Endodermal cell (in vitro differentiated cells): ENCODE measurements at regions not wholly inside any gene's neighbourhood (a gene's known extent, or its start where the extent isn't known, plus 50 kb on each side); places are given as distances from the start of the nearest gene placed in this dataset.

Source experiments
- DNase-seq: peaks from one replicate; pipeline ENCODE4 v3.0.0-alpha.2; 2017
- H3K27ac ChIP-seq: 2 replicates; pipeline ENCODE4 v1.5.1; 2013; ENCODE audit warnings: mild to moderate bottlenecking, low read depth, low read length, moderate library complexity
- H3K27me3 ChIP-seq: 2 replicates; pipeline ENCODE4 v1.6.1; 2013; ENCODE audit warnings: mild to moderate bottlenecking, low read length, moderate library complexity; ENCODE audit not compliant: insufficient read depth, control insufficient read depth, poor library complexity, severe bottlenecking
- H3K36me3 ChIP-seq: 2 replicates; pipeline ENCODE4 v1.7.0; 2013; ENCODE audit warnings: mild to moderate bottlenecking, low read length, moderate library complexity; ENCODE audit not compliant: control insufficient read depth, insufficient read depth
- H3K4me1 ChIP-seq: one replicate; pipeline ENCODE4 v1.7.0; 2013; ENCODE audit warnings: low read length; ENCODE audit not compliant: control insufficient read depth, insufficient read depth
- H3K4me3 ChIP-seq: 2 replicates; pipeline ENCODE4 v1.5.1; 2013; ENCODE audit warnings: mild to moderate bottlenecking, low read length, moderate library complexity
- H3K9ac ChIP-seq: 2 replicates; pipeline ENCODE4 v1.6.1; 2013; ENCODE audit warnings: mild to moderate bottlenecking, low read length, moderate library complexity; ENCODE audit not compliant: poor library complexity, severe bottlenecking; ENCODE audit errors: extremely low read depth
- H3K9me3 ChIP-seq: 2 replicates; pipeline ENCODE4 v1.6.1; 2013; ENCODE audit warnings: mild to moderate bottlenecking, low read length, moderate library complexity; ENCODE audit not compliant: control insufficient read depth
- H3K27ac Mint-ChIP-seq: 2 replicates; pipeline ENCODE4 v1.8.0; 2020; ENCODE audit warnings: mixed read lengths
- H3K27me3 Mint-ChIP-seq: 2 replicates; pipeline ENCODE4 v1.8.0; 2021; ENCODE audit warnings: mild to moderate bottlenecking, mixed read lengths; ENCODE audit not compliant: insufficient read depth
- H3K36me3 Mint-ChIP-seq: 2 replicates; pipeline ENCODE4 v1.8.0; 2020; ENCODE audit warnings: low read depth, mixed read lengths
- H3K4me1 Mint-ChIP-seq: 2 replicates; pipeline ENCODE4 v1.8.0; 2020; ENCODE audit warnings: mixed read lengths
- H3K4me3 Mint-ChIP-seq: 2 replicates; pipeline ENCODE4 v1.8.0; 2020; ENCODE audit warnings: mild to moderate bottlenecking, moderate library complexity, mixed read lengths
- H3K9me3 Mint-ChIP-seq: 2 replicates; pipeline ENCODE4 v1.8.0; 2020; ENCODE audit warnings: mild to moderate bottlenecking, mixed read lengths
- WGBS, 2 experiments: methylation state at CpG; one replicate each; pipeline versions ENCODE4 v1.1.5 to v1.1.7; 2013; ENCODE audit warnings: missing lambda C conversion rate in 2 of 2, mixed read lengths in 1 of 2; ENCODE audit not compliant: insufficient coverage in 1 of 2, insufficient read length in 1 of 2; 5-methylcytosine and 5-hydroxymethylcytosine counted together
- TF ChIP-seq, protein P1 (sequence below): fragments of 200-600 bp; sonication (generic); conservative IDR thresholded peaks from 2 replicates; pipeline ENCODE4 v1.5.0; 2021; ENCODE audit warnings: antibody characterized with exemption, mild to moderate bottlenecking

DNA sequence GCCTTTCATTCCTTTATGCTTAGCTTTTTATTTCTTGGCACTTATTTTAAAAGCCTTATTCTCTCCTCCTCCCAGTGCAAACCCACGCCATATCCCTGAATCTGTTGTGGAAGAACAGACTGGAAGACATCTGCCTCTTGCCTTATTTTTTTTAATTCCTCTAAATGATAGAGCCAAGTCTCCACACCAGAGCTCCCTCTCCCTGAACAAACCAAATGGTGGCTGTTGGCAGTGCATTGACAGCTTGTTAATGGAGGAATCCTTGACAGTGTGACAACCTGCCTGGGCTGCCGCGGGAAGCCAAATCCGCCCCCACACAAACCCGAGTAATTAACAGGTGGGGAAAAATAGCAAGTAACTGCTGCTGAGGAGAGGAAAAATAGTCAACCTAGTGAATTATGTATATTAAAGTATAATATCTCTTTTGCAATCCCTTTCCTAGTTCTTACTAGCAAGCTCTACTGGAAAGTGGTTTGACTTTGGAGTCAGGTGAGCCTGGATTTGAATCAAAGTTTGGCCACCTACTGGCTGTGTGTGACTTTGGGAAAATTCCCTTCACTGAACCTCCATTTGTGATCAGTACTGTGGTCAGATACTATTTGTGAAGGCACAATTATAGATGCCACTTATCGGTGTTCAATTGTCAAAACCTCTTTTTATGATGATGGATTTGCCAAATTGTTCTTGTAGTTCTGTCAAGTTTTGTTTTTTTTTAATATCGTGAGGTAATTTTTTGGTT is 589.6 kb downstream of the PDCD6IP start:
- TF ChIP-seq, protein P1, sequence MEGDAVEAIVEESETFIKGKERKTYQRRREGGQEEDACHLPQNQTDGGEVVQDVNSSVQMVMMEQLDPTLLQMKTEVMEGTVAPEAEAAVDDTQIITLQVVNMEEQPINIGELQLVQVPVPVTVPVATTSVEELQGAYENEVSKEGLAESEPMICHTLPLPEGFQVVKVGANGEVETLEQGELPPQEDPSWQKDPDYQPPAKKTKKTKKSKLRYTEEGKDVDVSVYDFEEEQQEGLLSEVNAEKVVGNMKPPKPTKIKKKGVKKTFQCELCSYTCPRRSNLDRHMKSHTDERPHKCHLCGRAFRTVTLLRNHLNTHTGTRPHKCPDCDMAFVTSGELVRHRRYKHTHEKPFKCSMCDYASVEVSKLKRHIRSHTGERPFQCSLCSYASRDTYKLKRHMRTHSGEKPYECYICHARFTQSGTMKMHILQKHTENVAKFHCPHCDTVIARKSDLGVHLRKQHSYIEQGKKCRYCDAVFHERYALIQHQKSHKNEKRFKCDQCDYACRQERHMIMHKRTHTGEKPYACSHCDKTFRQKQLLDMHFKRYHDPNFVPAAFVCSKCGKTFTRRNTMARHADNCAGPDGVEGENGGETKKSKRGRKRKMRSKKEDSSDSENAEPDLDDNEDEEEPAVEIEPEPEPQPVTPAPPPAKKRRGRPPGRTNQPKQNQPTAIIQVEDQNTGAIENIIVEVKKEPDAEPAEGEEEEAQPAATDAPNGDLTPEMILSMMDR, result peak; percentile 77
- 88 to 100% methylated on average over 2 to 7 of the region's 7 CpGs for WGBS, 2 experiments
- Histone ChIP-seq H3K4me1 (peaks cover 10% of the 10 kb centered on the region), H3K9me3 (peaks cover 4% of the 10 kb centered on the region), H3K36me3 (no peaks in the 10 kb centered on the region), H3K4me3 (no peak overlapping the region), H3K9ac (no peak overlapping the region), H3K27ac (no peak overlapping the region), H3K27me3 (no peaks in the 10 kb centered on the region)
- no peak overlapping the region for H3K27ac Mint-ChIP-seq
- H3K36me3 Mint-ChIP-seq, result no peaks in the 10 kb centered on the region
- peak; percentile 73 for DNase-seq
- peaks cover 4% of the 10 kb centered on the region for H3K9me3 Mint-ChIP-seq
- H3K27me3 Mint-ChIP-seq, result no peaks in the 10 kb centered on the region
- H3K4me1 Mint-ChIP-seq, result peaks cover 24% of the 10 kb centered on the region
- H3K4me3 Mint-ChIP-seq, result no peak overlapping the region

DNA sequence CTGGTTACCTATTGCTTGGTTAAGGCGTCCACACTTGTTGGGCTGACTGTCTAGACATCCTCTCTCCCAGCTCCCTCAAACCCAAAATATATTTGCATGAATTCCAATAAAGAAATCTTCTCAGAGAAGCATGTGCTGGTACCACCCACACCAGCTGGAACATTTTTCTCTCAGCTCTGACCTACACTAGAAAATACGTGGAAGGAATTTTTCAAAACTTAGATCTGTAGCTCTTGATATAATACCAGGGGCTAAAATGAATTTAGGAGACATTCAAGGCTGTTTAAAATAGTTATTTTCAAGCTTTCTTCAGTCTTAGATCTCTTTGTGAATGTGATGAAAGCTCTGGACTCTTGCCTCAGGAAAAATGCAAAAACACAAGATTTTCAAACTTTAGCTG is 590.4 kb downstream of the PDCD6IP start:
- H3K4me3 Mint-ChIP-seq, result no peak overlapping the region
- H3K9me3 Mint-ChIP-seq, result peaks cover 7% of the 10 kb centered on the region
- H3K4me1 Mint-ChIP-seq, result peaks cover 24% of the 10 kb centered on the region
- Histone ChIP-seq H3K4me3 (no peak overlapping the region), H3K27ac (no peak overlapping the region), H3K9me3 (peaks cover 9% of the 10 kb centered on the region), H3K9ac (no peak overlapping the region), H3K4me1 (peaks cover 10% of the 10 kb centered on the region), H3K27me3 (no peaks in the 10 kb centered on the region), H3K36me3 (no peaks in the 10 kb centered on the region)
- TF ChIP-seq, protein P1, result no peak
- WGBS, 2 experiments, result 94 to 100% methylated on average over 1 to 2 of the region's 2 CpGs
- H3K27me3 Mint-ChIP-seq, result no peaks in the 10 kb centered on the region
- H3K36me3 Mint-ChIP-seq, result no peaks in the 10 kb centered on the region
- no peak overlapping the region for H3K27ac Mint-ChIP-seq
- DNase-seq, result no peak

DNA sequence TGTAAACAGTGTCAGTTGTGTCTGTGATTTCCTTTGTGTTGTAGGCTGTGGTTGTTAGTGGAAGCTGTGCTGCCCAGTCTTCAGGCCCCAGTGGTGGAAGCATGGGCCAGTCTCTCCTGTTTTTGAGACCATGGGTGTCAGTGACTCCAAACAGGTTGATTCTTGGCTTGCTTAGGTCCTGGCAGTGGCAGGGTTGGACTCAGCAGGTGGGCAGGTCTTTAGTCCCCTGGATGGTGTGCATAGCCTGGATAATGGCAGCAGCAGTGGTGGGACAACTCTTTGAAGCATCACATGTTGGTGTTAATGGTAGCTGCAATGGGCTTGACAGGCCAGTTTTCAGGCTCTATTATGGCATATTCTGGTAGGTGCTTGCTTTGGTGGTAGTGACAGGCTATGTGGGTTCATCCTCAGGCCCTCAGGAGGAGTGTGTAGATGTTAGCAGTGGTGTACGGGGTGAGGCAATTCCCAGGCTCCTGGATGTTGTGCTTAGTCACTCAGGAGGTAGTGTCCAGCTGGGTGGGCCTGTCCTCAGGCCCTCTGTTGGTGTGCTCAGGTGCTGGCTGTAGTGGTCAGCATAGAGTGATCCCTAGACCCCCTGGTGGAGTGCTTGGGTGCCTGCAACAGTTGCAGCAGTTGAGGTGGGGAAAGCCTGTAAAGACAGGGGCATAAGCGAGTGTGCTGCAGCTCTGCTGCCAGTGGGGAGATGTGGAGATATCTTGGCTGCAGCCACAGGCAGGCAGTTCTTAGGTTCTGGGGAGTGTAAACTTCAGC is 596.7 kb downstream of the PDCD6IP start:
- Mint-ChIP-seq H3K36me3 (no peaks in the 10 kb centered on the region), H3K9me3 (peaks cover 7% of the 10 kb centered on the region), H3K4me1 (no peaks in the 10 kb centered on the region), H3K27me3 (no peaks in the 10 kb centered on the region), H3K27ac (peak overlapping the region; percentile 16), H3K4me3 (no peak overlapping the region)
- DNase-seq, result peak; percentile 63
- 80 to 90% methylated on average over 1 to 2 of the region's 2 CpGs for WGBS, 2 experiments
- Histone ChIP-seq H3K4me3 (no peak overlapping the region), H3K9me3 (peaks cover 9% of the 10 kb centered on the region), H3K9ac (no peak overlapping the region), H3K4me1 (no peaks in the 10 kb centered on the region), H3K27ac (no peak overlapping the region), H3K36me3 (no peaks in the 10 kb centered on the region), H3K27me3 (no peaks in the 10 kb centered on the region)
- TF ChIP-seq, protein P1, result peak; percentile 65
